Hepatocyte (in vitro differentiated cells): ENCODE measurements at regions not wholly inside any gene's neighbourhood (a gene's known extent, or its start where the extent isn't known, plus 50 kb on each side); places are given as distances from the start of the nearest gene placed in this dataset.

Experiments
- CTCF ChIP-seq: fragments of 200-600 bp; sonication (generic); IDR thresholded peaks from 2 replicates; pipeline ENCODE4 v1.5.1; 2016; ENCODE audit warnings: antibody characterized with exemption, mild to moderate bottlenecking; ENCODE audit not compliant: poor library complexity
- EZH2phosphoT487 ChIP-seq: fragments of 200-600 bp; sonication (generic); IDR thresholded peaks from one replicate; pipeline ENCODE4 v1.6.1; 2018; ENCODE audit warnings: antibody characterized with exemption, mild to moderate bottlenecking, low read depth, moderate library complexity; ENCODE audit not compliant: unreplicated experiment, severe bottlenecking

GRCh38 chr9:13396418-13396817, 116.9 kb upstream of the MPDZ start:
- TF ChIP-seq CTCF (no peak), EZH2phosphoT487 (no peak)
